ENCODE measurements at regions not wholly inside any gene's neighbourhood (a gene's known extent, or its start where the extent isn't known, plus 50 kb on each side); places are given as distances from the start of the nearest gene placed in this dataset.
"Not testable (repeated sequence)": the region's sequence is repeated elsewhere in the genome, so short reads cannot be mapped to it uniquely, and the experiment has no call there.

- Mint-ChIP-seq H3K9me3 (peaks cover 0 to 3% of the 10 kb centered on the region in 2 donors), H3K27me3 (ENCODE audit: low read depth) (no peaks in the 10 kb centered on the region), H3K4me1 (ENCODE audit: low read depth) (no peaks in the 10 kb centered on the region), H3K4me3 (no peak overlapping the region), H3K36me3 (ENCODE audit: insufficient read depth in 2 of 2) (no peaks in the 10 kb centered on the region), H3K27ac (no peak overlapping the region)
- no peak for DNase-seq
- no peak for ATAC-seq (replicated peaks in 1 of 2)
These were observed 170.2 kb upstream of the GOT2 start for GRCh38 chr16:58904291-58904690.

- no peak overlapping the region for H3K4me3 Mint-ChIP-seq
These were observed 155.4 kb upstream of the GOT2 start for GRCh38 chr16:58889516-58889915.

GRCh38 chr16:58885528-58886170, 151.5 kb upstream of the GOT2 start:
- no peaks in the 10 kb centered on the region for H3K4me1 Mint-ChIP-seq (ENCODE audit: low read depth)
- H3K36me3 Mint-ChIP-seq (ENCODE audit: insufficient read depth in 2 of 2), result peaks cover 0 to 3% of the 10 kb centered on the region in 2 donors
- ATAC-seq (replicated peaks in 1 of 2) (no peak), DNase-seq (no peak)
- H3K9me3 Mint-ChIP-seq, result peaks cover 0 to 4% of the 10 kb centered on the region in 2 donors
- no peak overlapping the region for H3K27ac Mint-ChIP-seq
- H3K4me3 Mint-ChIP-seq, result no peak overlapping the region
- H3K27me3 Mint-ChIP-seq (ENCODE audit: low read depth), result peaks cover 6% of the 10 kb centered on the region

More at GRCh38 chr16:58889516-58889915, 155.4 kb upstream of the GOT2 start:
- H3K4me1 Mint-ChIP-seq (ENCODE audit: low read depth), result no peaks in the 10 kb centered on the region
- no peak overlapping the region for H3K27ac Mint-ChIP-seq
- H3K36me3 Mint-ChIP-seq (ENCODE audit: insufficient read depth in 2 of 2), result peaks cover 1 to 6% of the 10 kb centered on the region in 2 donors
- no peak for DNase-seq
- peaks cover 8 to 10% of the 10 kb centered on the region in 2 donors for H3K9me3 Mint-ChIP-seq
- H3K27me3 Mint-ChIP-seq (ENCODE audit: low read depth), result no peaks in the 10 kb centered on the region
- no peak for ATAC-seq (replicated peaks in 1 of 2)

GRCh38 chr16:58884141-58884540, 150.0 kb upstream of the GOT2 start:
- DNase-seq (no peak), ATAC-seq (replicated peaks in 1 of 2) (no peak)
- peaks cover 0 to 7% of the 10 kb centered on the region in 2 donors for H3K9me3 Mint-ChIP-seq
- H3K27ac Mint-ChIP-seq, result no peak overlapping the region
- peaks cover 6% of the 10 kb centered on the region for H3K27me3 Mint-ChIP-seq (ENCODE audit: low read depth)
- H3K4me1 Mint-ChIP-seq (ENCODE audit: low read depth), result no peaks in the 10 kb centered on the region
- H3K36me3 Mint-ChIP-seq (ENCODE audit: insufficient read depth in 2 of 2), result peaks cover 0 to 3% of the 10 kb centered on the region in 2 donors
- no peak overlapping the region for H3K4me3 Mint-ChIP-seq

- ATAC-seq (replicated peaks in 1 of 2), result no peak
- DNase-seq, result no peak
- Mint-ChIP-seq H3K4me3 (no peak overlapping the region), H3K9me3 (peaks cover under 1 to 7% of the 10 kb centered on the region in 2 donors), H3K36me3 (ENCODE audit: insufficient read depth in 2 of 2) (peaks cover 0 to 4% of the 10 kb centered on the region in 2 donors), H3K4me1 (ENCODE audit: low read depth) (no peaks in the 10 kb centered on the region), H3K27me3 (ENCODE audit: low read depth) (peaks cover 6% of the 10 kb centered on the region), H3K27ac (no peak overlapping the region)
These were observed 149.0 kb upstream of the GOT2 start for GRCh38 chr16:58883131-58883530.

- Mint-ChIP-seq H3K4me3 (no peak overlapping the region), H3K9me3 (peaks cover 2 to 7% of the 10 kb centered on the region in 2 donors), H3K27ac (no peak overlapping the region), H3K4me1 (ENCODE audit: low read depth) (no peaks in the 10 kb centered on the region), H3K27me3 (ENCODE audit: low read depth) (peaks cover 6% of the 10 kb centered on the region), H3K36me3 (ENCODE audit: insufficient read depth in 2 of 2) (peaks cover 0 to 4% of the 10 kb centered on the region in 2 donors)
- ATAC-seq (replicated peaks in 1 of 2), result no peak
- DNase-seq, result no peak
These were observed 148.2 kb upstream of the GOT2 start for GRCh38 chr16:58882292-58882691.

- ATAC-seq (replicated peaks in 1 of 2); H3K4me1 Mint-ChIP-seq (ENCODE audit: low read depth); H3K9me3 Mint-ChIP-seq: not testable (repeated sequence)
These were observed 144.5 kb upstream of the GOT2 start for GRCh38 chr16:58878641-58879040.

GRCh38 chr16:58866935-58867334, 132.8 kb upstream of the GOT2 start:
- Mint-ChIP-seq H3K9me3 (peaks cover 0 to 2% of the 10 kb centered on the region in 2 donors), H3K4me1 (ENCODE audit: low read depth) (no peaks in the 10 kb centered on the region)

More at GRCh38 chr16:58878641-58879040, 144.5 kb upstream of the GOT2 start:
- H3K36me3 Mint-ChIP-seq (ENCODE audit: insufficient read depth in 2 of 2); H3K4me3 Mint-ChIP-seq; H3K27ac Mint-ChIP-seq; H3K27me3 Mint-ChIP-seq (ENCODE audit: low read depth); DNase-seq: not testable (repeated sequence)

GRCh38 chr16:58863761-58864160, 129.6 kb upstream of the GOT2 start:
- Mint-ChIP-seq H3K4me3 (no peak overlapping the region), H3K9me3 (peaks cover 1 to 2% of the 10 kb centered on the region in 2 donors), H3K27ac (no peak overlapping the region), H3K4me1 (ENCODE audit: low read depth) (no peaks in the 10 kb centered on the region), H3K36me3 (ENCODE audit: insufficient read depth in 2 of 2) (no peaks in the 10 kb centered on the region), H3K27me3 (ENCODE audit: low read depth) (peaks cover 16% of the 10 kb centered on the region)
- DNase-seq (no peak), ATAC-seq (replicated peaks in 1 of 2) (no peak)

More at GRCh38 chr16:58866935-58867334, 132.8 kb upstream of the GOT2 start:
- no peak for ATAC-seq (replicated peaks in 1 of 2)
- Mint-ChIP-seq H3K4me3 (no peak overlapping the region), H3K27me3 (ENCODE audit: low read depth) (peaks cover 10% of the 10 kb centered on the region), H3K36me3 (ENCODE audit: insufficient read depth in 2 of 2) (no peaks in the 10 kb centered on the region), H3K27ac (no peak overlapping the region)
- no peak for DNase-seq

- ATAC-seq (replicated peaks in 1 of 2), result no peak
- H3K4me1 Mint-ChIP-seq (ENCODE audit: low read depth), result no peaks in the 10 kb centered on the region
- no peak overlapping the region for H3K27ac Mint-ChIP-seq
- H3K27me3 Mint-ChIP-seq (ENCODE audit: low read depth), result peaks cover 16% of the 10 kb centered on the region
- no peak overlapping the region for H3K4me3 Mint-ChIP-seq
- H3K9me3 Mint-ChIP-seq, result peaks cover 2 to 4% of the 10 kb centered on the region in 2 donors
- no peaks in the 10 kb centered on the region for H3K36me3 Mint-ChIP-seq (ENCODE audit: insufficient read depth in 2 of 2)
- no peak for DNase-seq
These were observed 128.9 kb upstream of the GOT2 start for GRCh38 chr16:58863042-58863441.

GRCh38 chr16:58862334-58863021, 128.4 kb upstream of the GOT2 start:
- no peak for DNase-seq
- Mint-ChIP-seq H3K9me3 (peaks cover 2 to 4% of the 10 kb centered on the region in 2 donors), H3K4me3 (no peak overlapping the region), H3K27ac (no peak overlapping the region), H3K27me3 (ENCODE audit: low read depth) (peaks cover 16% of the 10 kb centered on the region), H3K36me3 (ENCODE audit: insufficient read depth in 2 of 2) (no peaks in the 10 kb centered on the region), H3K4me1 (ENCODE audit: low read depth) (no peaks in the 10 kb centered on the region)
- no peak for ATAC-seq (replicated peaks in 1 of 2)

GRCh38 chr16:58859958-58860669, 126.0 kb upstream of the GOT2 start:
- H3K27me3 Mint-ChIP-seq (ENCODE audit: low read depth), result peaks cover 16% of the 10 kb centered on the region
- no peak overlapping the region for H3K27ac Mint-ChIP-seq
- H3K4me3 Mint-ChIP-seq, result no peak overlapping the region
- peaks cover 2 to 4% of the 10 kb centered on the region in 2 donors for H3K9me3 Mint-ChIP-seq
- H3K4me1 Mint-ChIP-seq (ENCODE audit: low read depth), result no peaks in the 10 kb centered on the region
- DNase-seq, result no peak
- ATAC-seq (replicated peaks in 1 of 2), result no peak
- H3K36me3 Mint-ChIP-seq (ENCODE audit: insufficient read depth in 2 of 2), result no peaks in the 10 kb centered on the region

- not testable (repeated sequence) for H3K27ac Mint-ChIP-seq; H3K36me3 Mint-ChIP-seq (ENCODE audit: insufficient read depth in 2 of 2); H3K4me3 Mint-ChIP-seq; ATAC-seq (replicated peaks in 1 of 2); DNase-seq; H3K9me3 Mint-ChIP-seq; H3K27me3 Mint-ChIP-seq (ENCODE audit: low read depth); H3K4me1 Mint-ChIP-seq (ENCODE audit: low read depth)
These were observed 124.5 kb upstream of the GOT2 start for GRCh38 chr16:58858577-58858976.

Measured in activated T-cell treated with anti-CD3 and anti-CD28 coated beads, Interleukin-2, amount 50 U/mL, for 72 hours (primary cell).